ENCODE measurements at regions not wholly inside any gene's neighbourhood (a gene's known extent, or its start where the extent isn't known, plus 50 kb on each side); places are given as distances from the start of the nearest gene placed in this dataset.

GRCh38 chr5:159385536-159385935, 55.2 kb upstream of the IL12B start:
- TF ChIP-seq CTCF (IDR thresholded peaks at IDR 0.05; ENCODE audit: insufficient read depth, low read depth, low read length, missing control alignments) = no peak
- H3K4me3 ChIP-seq (ENCODE audit: low read length) = no peak overlapping the region
- no peak for DNase-seq (ENCODE audit: low read depth)

- no peak overlapping the region for H3K4me3 ChIP-seq (ENCODE audit: low read length)
- no peak for TF ChIP-seq CTCF (IDR thresholded peaks at IDR 0.05; ENCODE audit: insufficient read depth, low read depth, low read length, missing control alignments)
- no peak for DNase-seq (ENCODE audit: low read depth)
Measured at GRCh38 chr5:159386028-159386711, 55.9 kb upstream of the IL12B start.

GRCh38 chr5:159392871-159393270, 62.6 kb upstream of the IL12B start:
- peak; percentile 64 for DNase-seq (ENCODE audit: low read depth)
- TF ChIP-seq CTCF (IDR thresholded peaks at IDR 0.05; ENCODE audit: insufficient read depth, low read depth, low read length, missing control alignments) = no peak
- no peak overlapping the region for H3K4me3 ChIP-seq (ENCODE audit: low read length)

- DNase-seq (ENCODE audit: low read depth) = no peak
- TF ChIP-seq CTCF (IDR thresholded peaks at IDR 0.05; ENCODE audit: insufficient read depth, low read depth, low read length, missing control alignments) = no peak
- no peak overlapping the region for H3K4me3 ChIP-seq (ENCODE audit: low read length)
Measured at GRCh38 chr5:159393854-159394274, 63.6 kb upstream of the IL12B start.

- no peak for TF ChIP-seq CTCF (IDR thresholded peaks at IDR 0.05; ENCODE audit: insufficient read depth, low read depth, low read length, missing control alignments)
- DNase-seq (ENCODE audit: low read depth) = no peak
- H3K4me3 ChIP-seq (ENCODE audit: low read length) = no peak overlapping the region
Measured at GRCh38 chr5:159395202-159395601, 64.9 kb upstream of the IL12B start.

GRCh38 chr5:159398936-159399335, 68.6 kb upstream of the IL12B start:
- no peak for DNase-seq (ENCODE audit: low read depth)
- TF ChIP-seq CTCF (IDR thresholded peaks at IDR 0.05; ENCODE audit: insufficient read depth, low read depth, low read length, missing control alignments) = no peak
- H3K4me3 ChIP-seq (ENCODE audit: low read length) = no peak overlapping the region

GRCh38 chr5:159400476-159400875, 70.2 kb upstream of the IL12B start:
- DNase-seq (ENCODE audit: low read depth) = no peak
- TF ChIP-seq CTCF (IDR thresholded peaks at IDR 0.05; ENCODE audit: insufficient read depth, low read depth, low read length, missing control alignments) = no peak

More at GRCh38 chr5:159400476-159400875, 70.2 kb upstream of the IL12B start:
- no peak overlapping the region for H3K4me3 ChIP-seq (ENCODE audit: low read length)
